NB4 (cell line): ENCODE measurements at regions not wholly inside any gene's neighbourhood (a gene's known extent, or its start where the extent isn't known, plus 50 kb on each side); places are given as distances from the start of the nearest gene placed in this dataset.

Experiments
- POLR2A ChIP-seq: IDR thresholded peaks from 2 replicates; pipeline ENCODE4 v1.6.1; 2011; ENCODE audit warnings: mild to moderate bottlenecking; ENCODE audit not compliant: insufficient read length; ENCODE audit errors: extremely low read depth
- TF ChIP-seq, protein P1 (sequence below): IDR thresholded peaks from one replicate; pipeline ENCODE4 v1.5.1; 2012; ENCODE audit warnings: low read depth, low read length
- TF ChIP-seq, protein P2 (sequence below): IDR thresholded peaks from 2 replicates; pipeline ENCODE4 v1.6.1; 2011; ENCODE audit warnings: low read depth, low read length

DNA sequence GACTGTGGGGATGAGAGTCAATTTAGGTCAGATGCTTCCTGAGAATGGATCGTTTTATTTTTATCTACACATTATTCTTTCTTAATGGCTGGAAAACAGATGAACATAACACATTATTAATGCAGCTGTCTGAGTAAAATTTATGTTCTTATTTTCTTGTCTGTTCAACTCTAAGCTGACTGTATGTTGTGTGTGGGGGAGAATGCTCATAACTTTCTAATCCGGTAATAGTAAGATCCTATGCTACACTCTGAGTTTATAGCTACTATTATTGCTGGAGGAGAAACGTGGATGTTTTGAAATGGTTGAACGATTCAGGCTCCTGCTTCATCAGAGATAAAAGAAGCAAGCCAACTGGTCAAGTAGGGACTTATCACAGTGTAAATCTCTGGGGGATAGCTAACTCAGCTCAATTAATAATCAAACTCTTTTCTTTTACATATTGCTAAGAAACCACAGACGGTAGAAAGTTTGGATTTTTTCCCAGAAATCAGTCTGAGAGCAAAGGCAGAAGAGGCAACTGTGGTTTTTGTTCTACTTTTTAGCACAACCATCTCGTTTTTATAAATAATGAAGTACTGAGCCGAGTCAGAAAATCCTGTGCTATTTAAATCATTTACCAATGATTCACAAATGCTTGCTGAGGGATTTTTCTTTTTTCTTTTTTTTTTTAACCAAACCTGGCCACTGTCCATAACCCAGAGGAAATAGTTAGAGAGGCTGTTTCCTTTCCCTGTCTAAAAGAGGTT, 265.0 kb upstream of the FAM174A start:
- TF ChIP-seq, protein P1, sequence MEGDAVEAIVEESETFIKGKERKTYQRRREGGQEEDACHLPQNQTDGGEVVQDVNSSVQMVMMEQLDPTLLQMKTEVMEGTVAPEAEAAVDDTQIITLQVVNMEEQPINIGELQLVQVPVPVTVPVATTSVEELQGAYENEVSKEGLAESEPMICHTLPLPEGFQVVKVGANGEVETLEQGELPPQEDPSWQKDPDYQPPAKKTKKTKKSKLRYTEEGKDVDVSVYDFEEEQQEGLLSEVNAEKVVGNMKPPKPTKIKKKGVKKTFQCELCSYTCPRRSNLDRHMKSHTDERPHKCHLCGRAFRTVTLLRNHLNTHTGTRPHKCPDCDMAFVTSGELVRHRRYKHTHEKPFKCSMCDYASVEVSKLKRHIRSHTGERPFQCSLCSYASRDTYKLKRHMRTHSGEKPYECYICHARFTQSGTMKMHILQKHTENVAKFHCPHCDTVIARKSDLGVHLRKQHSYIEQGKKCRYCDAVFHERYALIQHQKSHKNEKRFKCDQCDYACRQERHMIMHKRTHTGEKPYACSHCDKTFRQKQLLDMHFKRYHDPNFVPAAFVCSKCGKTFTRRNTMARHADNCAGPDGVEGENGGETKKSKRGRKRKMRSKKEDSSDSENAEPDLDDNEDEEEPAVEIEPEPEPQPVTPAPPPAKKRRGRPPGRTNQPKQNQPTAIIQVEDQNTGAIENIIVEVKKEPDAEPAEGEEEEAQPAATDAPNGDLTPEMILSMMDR, result no peak
- no peak for TF ChIP-seq POLR2A
- TF ChIP-seq, protein P2, sequence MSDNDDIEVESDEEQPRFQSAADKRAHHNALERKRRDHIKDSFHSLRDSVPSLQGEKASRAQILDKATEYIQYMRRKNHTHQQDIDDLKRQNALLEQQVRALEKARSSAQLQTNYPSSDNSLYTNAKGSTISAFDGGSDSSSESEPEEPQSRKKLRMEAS, result no peak
